ENCODE measurements at regions not wholly inside any gene's neighbourhood (a gene's known extent, or its start where the extent isn't known, plus 50 kb on each side); places are given as distances from the start of the nearest gene placed in this dataset.

GRCh38 chrY:19354857-19355173 is 389.7 kb downstream of the KDM5D start:
- POLR2A ChIA-PET, result no interaction called here
- no peak for DNase-seq
- intact Hi-C loops (cut with micrococcal nuclease), result no loop called here

GRCh38 chrY:19354061-19354856 is 390.3 kb downstream of the KDM5D start:
- CTCF ChIA-PET, result no interaction called here
- no peak overlapping the region for H3K9ac ChIP-seq (ENCODE audit: low read length)
- H3K9me3 ChIP-seq (ENCODE audit: control extremely low read depth in 1 of 3, control insufficient read depth in 2 of 3, insufficient read depth in 1 of 3, low read length in 2 of 3), result peaks cover 0 to 3% (median 0%) of the 10 kb centered on the region in 3 donors
- no peaks in the 10 kb centered on the region for H3K27me3 Mint-ChIP-seq
- no peaks in the 10 kb centered on the region for H3K4me1 ChIP-seq (ENCODE audit: control insufficient read depth in 2 of 2, insufficient read depth in 2 of 2, low read length in 2 of 2)
- no peaks in the 10 kb centered on the region for H3K79me2 ChIP-seq (ENCODE audit: control insufficient read depth, insufficient read depth, low read length)
- intact Hi-C loops (cut with micrococcal nuclease), result no loop called here
- WGBS (ENCODE audit: insufficient coverage), result 87% methylated on average over 2 of the region's 4 CpGs
- H2AFZ ChIP-seq (ENCODE audit: insufficient read depth, low read depth, low read length, poor library complexity, severe bottlenecking), result no peak overlapping the region
- TF ChIP-seq EZH2 (IDR thresholded peaks at IDR 0.05; ENCODE audit: borderline replicate concordance, insufficient read depth, low read depth, low read length, poor library complexity, severe bottlenecking) (no peak), CTCF (IDR thresholded peaks at IDR 0.05) (no peak)
- H3K27ac Mint-ChIP-seq, result no peak overlapping the region
- H3K36me3 ChIP-seq (replicated peaks in 1 of 2; ENCODE audit: control extremely low read depth in 1 of 2, control insufficient read depth in 1 of 2, extremely low read depth in 1 of 2, insufficient read depth in 2 of 2, low read length in 1 of 2), result no peaks in the 10 kb centered on the region
- POLR2A ChIA-PET, result no interaction called here
- H3K9me3 Mint-ChIP-seq (ENCODE audit: insufficient read depth), result no peaks in the 10 kb centered on the region
- DNase-seq (no peak), ATAC-seq (ENCODE audit: low read depth) (no peak)
- no peak overlapping the region for H3K4me3 ChIP-seq (ENCODE audit: control extremely low read depth in 1 of 5, extremely low read depth in 1 of 5, insufficient read depth in 1 of 5, low read depth in 2 of 5, low read length in 4 of 5)
- H3K4me3 Mint-ChIP-seq, result no peak overlapping the region
- H3K4me1 Mint-ChIP-seq, result no peaks in the 10 kb centered on the region
- no peak overlapping the region for H3K4me2 ChIP-seq (replicated peaks; ENCODE audit: low read depth, low read length, poor library complexity, severe bottlenecking)
- no peaks in the 10 kb centered on the region for H3K27me3 ChIP-seq (replicated peaks in 1 of 4; ENCODE audit: control extremely low read depth in 1 of 4, control insufficient read depth in 3 of 4, insufficient read depth in 4 of 4, low read length in 3 of 4)
- no peaks in the 10 kb centered on the region for H4K20me1 ChIP-seq (ENCODE audit: control insufficient read depth, insufficient read depth, low read length, poor library complexity, severe bottlenecking)
- no peak overlapping the region for H3K27ac ChIP-seq (ENCODE audit: low read length in 2 of 2)

More at GRCh38 chrY:19354857-19355173, 389.7 kb downstream of the KDM5D start:
- Histone ChIP-seq H3K27me3 (replicated peaks in 1 of 4; ENCODE audit: control extremely low read depth in 1 of 4, control insufficient read depth in 3 of 4, insufficient read depth in 4 of 4, low read length in 3 of 4) (no peaks in the 10 kb centered on the region), H3K9ac (ENCODE audit: low read length) (no peak overlapping the region), H3K4me1 (ENCODE audit: control insufficient read depth in 2 of 2, insufficient read depth in 2 of 2, low read length in 2 of 2) (no peaks in the 10 kb centered on the region), H3K27ac (ENCODE audit: low read length in 2 of 2) (no peak overlapping the region), H2AFZ (ENCODE audit: insufficient read depth, low read depth, low read length, poor library complexity, severe bottlenecking) (no peak overlapping the region), H4K20me1 (ENCODE audit: control insufficient read depth, insufficient read depth, low read length, poor library complexity, severe bottlenecking) (no peaks in the 10 kb centered on the region), H3K4me2 (replicated peaks; ENCODE audit: low read depth, low read length, poor library complexity, severe bottlenecking) (no peak overlapping the region), H3K9me3 (ENCODE audit: control extremely low read depth in 1 of 3, control insufficient read depth in 2 of 3, insufficient read depth in 1 of 3, low read length in 2 of 3) (peaks cover 0 to 3% (median 0%) of the 10 kb centered on the region in 3 donors), H3K79me2 (ENCODE audit: control insufficient read depth, insufficient read depth, low read length) (no peaks in the 10 kb centered on the region), H3K4me3 (ENCODE audit: control extremely low read depth in 1 of 5, extremely low read depth in 1 of 5, insufficient read depth in 1 of 5, low read depth in 2 of 5, low read length in 4 of 5) (no peak overlapping the region), H3K36me3 (replicated peaks in 1 of 2; ENCODE audit: control extremely low read depth in 1 of 2, control insufficient read depth in 1 of 2, extremely low read depth in 1 of 2, insufficient read depth in 2 of 2, low read length in 1 of 2) (no peaks in the 10 kb centered on the region)
- Mint-ChIP-seq H3K27ac (no peak overlapping the region), H3K4me3 (no peak overlapping the region), H3K27me3 (no peaks in the 10 kb centered on the region), H3K4me1 (no peaks in the 10 kb centered on the region), H3K9me3 (ENCODE audit: insufficient read depth) (no peaks in the 10 kb centered on the region)
- no peak for TF ChIP-seq CTCF (IDR thresholded peaks at IDR 0.05)
- TF ChIP-seq EZH2 (IDR thresholded peaks at IDR 0.05; ENCODE audit: borderline replicate concordance, insufficient read depth, low read depth, low read length, poor library complexity, severe bottlenecking), result no peak
- ATAC-seq (ENCODE audit: low read depth), result no peak
- CTCF ChIA-PET, result no interaction called here
- WGBS (ENCODE audit: insufficient coverage), result 100% methylated on average over 1 of the region's 1 CpG
